Glutamatergic neuron (in vitro differentiated cells): ENCODE measurements at regions not wholly inside any gene's neighbourhood (a gene's known extent, or its start where the extent isn't known, plus 50 kb on each side); places are given as distances from the start of the nearest gene placed in this dataset.

Experiments used
- DNase-seq: peaks from one replicate; pipeline ENCODE4 v3.0.0; 2022
- H3K27ac Mint-ChIP-seq: one replicate; pipeline ENCODE4 v1.8.0; 2020; ENCODE audit warnings: mild to moderate bottlenecking, mixed read lengths, inconsistent platforms; ENCODE audit not compliant: unreplicated experiment
- H3K27me3 Mint-ChIP-seq: one replicate; pipeline ENCODE4 v1.8.0; 2020; ENCODE audit warnings: mild to moderate bottlenecking, moderate library complexity, mixed read lengths, inconsistent platforms; ENCODE audit not compliant: unreplicated experiment
- H3K36me3 Mint-ChIP-seq: one replicate; pipeline ENCODE4 v1.8.0; 2020; ENCODE audit warnings: mild to moderate bottlenecking, mixed read lengths, inconsistent platforms; ENCODE audit not compliant: unreplicated experiment
- H3K4me1 Mint-ChIP-seq: one replicate; pipeline ENCODE4 v1.8.0; 2020; ENCODE audit warnings: mild to moderate bottlenecking, low read depth, mixed read lengths, inconsistent platforms; ENCODE audit not compliant: unreplicated experiment
- H3K4me3 Mint-ChIP-seq: one replicate; pipeline ENCODE4 v1.8.0; 2020; ENCODE audit warnings: mild to moderate bottlenecking, mixed read lengths, inconsistent platforms; ENCODE audit not compliant: unreplicated experiment
- H3K9me3 Mint-ChIP-seq: one replicate; pipeline ENCODE4 v1.8.0; 2020; ENCODE audit warnings: mild to moderate bottlenecking, moderate library complexity, mixed read lengths, inconsistent platforms; ENCODE audit not compliant: unreplicated experiment
- CTCF ChIP-seq: fragments of 200-600 bp; sonication (generic); IDR thresholded peaks from one replicate; pipeline ENCODE4 v1.5.0; 2021; ENCODE audit not compliant: partially characterized antibody, unreplicated experiment

GRCh38 chr3:10759495-10759894, 56.5 kb upstream of the SLC6A11 start:
- no peak for TF ChIP-seq CTCF
- no peak for DNase-seq
- Mint-ChIP-seq H3K27me3 (peaks cover 6% of the 10 kb centered on the region), H3K27ac (no peak overlapping the region), H3K4me1 (peaks cover 2% of the 10 kb centered on the region), H3K9me3 (no peaks in the 10 kb centered on the region), H3K4me3 (no peak overlapping the region), H3K36me3 (peaks cover 2% of the 10 kb centered on the region)

GRCh38 chr3:10760199-10760598, 55.8 kb upstream of the SLC6A11 start:
- DNase-seq = no peak
- Mint-ChIP-seq H3K27ac (no peak overlapping the region), H3K4me1 (peaks cover 2% of the 10 kb centered on the region), H3K4me3 (no peak overlapping the region), H3K9me3 (no peaks in the 10 kb centered on the region), H3K36me3 (no peaks in the 10 kb centered on the region), H3K27me3 (peaks cover 4% of the 10 kb centered on the region)
- no peak for TF ChIP-seq CTCF

- TF ChIP-seq CTCF = no peak
- Mint-ChIP-seq H3K36me3 (no peaks in the 10 kb centered on the region), H3K9me3 (no peaks in the 10 kb centered on the region), H3K27me3 (peaks cover 4% of the 10 kb centered on the region), H3K27ac (no peak overlapping the region), H3K4me3 (no peak overlapping the region), H3K4me1 (peaks cover 2% of the 10 kb centered on the region)
- no peak for DNase-seq
Measured at GRCh38 chr3:10761583-10761982, 54.4 kb upstream of the SLC6A11 start.

GRCh38 chr3:10762116-10762515, 53.9 kb upstream of the SLC6A11 start:
- DNase-seq = no peak
- no peak for TF ChIP-seq CTCF
- no peak overlapping the region for H3K4me3 Mint-ChIP-seq
- H3K36me3 Mint-ChIP-seq = no peaks in the 10 kb centered on the region
- peaks cover 2% of the 10 kb centered on the region for H3K4me1 Mint-ChIP-seq
- H3K27ac Mint-ChIP-seq = no peak overlapping the region
- no peaks in the 10 kb centered on the region for H3K9me3 Mint-ChIP-seq
- H3K27me3 Mint-ChIP-seq = peaks cover 4% of the 10 kb centered on the region

- no peak overlapping the region for H3K4me3 Mint-ChIP-seq
- H3K9me3 Mint-ChIP-seq = no peaks in the 10 kb centered on the region
- no peak for DNase-seq
- TF ChIP-seq CTCF = no peak
- peaks cover 2% of the 10 kb centered on the region for H3K4me1 Mint-ChIP-seq
- H3K36me3 Mint-ChIP-seq = no peaks in the 10 kb centered on the region
- H3K27me3 Mint-ChIP-seq = peaks cover 4% of the 10 kb centered on the region
- H3K27ac Mint-ChIP-seq = no peak overlapping the region
Measured at GRCh38 chr3:10762611-10763247, 53.3 kb upstream of the SLC6A11 start.
